GM21717 (cell line): ENCODE measurements at regions not wholly inside any gene's neighbourhood (a gene's known extent, or its start where the extent isn't known, plus 50 kb on each side); places are given as distances from the start of the nearest gene placed in this dataset.
"Not testable (repeated sequence)": the region's sequence is repeated elsewhere in the genome, so short reads cannot be mapped to it uniquely, and the experiment has no call there.

Experiments used
- ATAC-seq: cut with Tn5 transposase; IDR thresholded peaks from one replicate; pipeline ENCODE4 v1.9.1; 2021; ENCODE audit warnings: mild to moderate bottlenecking, moderate library complexity; ENCODE audit not compliant: unreplicated experiment

GRCh38 chr5:100693481-100693880 lies 158.3 kb downstream of the FAM174A start:
- ATAC-seq, result no peak

- no peak for ATAC-seq
Observed at GRCh38 chr5:100694100-100694499, 158.9 kb downstream of the FAM174A start.

GRCh38 chr5:100697970-100698369 lies 162.8 kb downstream of the FAM174A start:
- ATAC-seq, result no peak

GRCh38 chr5:100706776-100707175 lies 171.6 kb downstream of the FAM174A start:
- no peak for ATAC-seq

GRCh38 chr5:100708645-100709171 lies 173.5 kb downstream of the FAM174A start:
- no peak for ATAC-seq

- no peak for ATAC-seq
Observed at GRCh38 chr5:100709771-100710170, 174.6 kb downstream of the FAM174A start.

- ATAC-seq, result not testable (repeated sequence)
Observed at GRCh38 chr5:100714780-100715179, 179.6 kb downstream of the FAM174A start.

GRCh38 chr5:100722657-100723056 lies 180.4 kb downstream of the ST8SIA4 start:
- ATAC-seq, result no peak

GRCh38 chr5:100723229-100723628 lies 179.9 kb downstream of the ST8SIA4 start:
- ATAC-seq, result no peak

- no peak for ATAC-seq
Observed at GRCh38 chr5:100726116-100726515, 177.0 kb downstream of the ST8SIA4 start.

- ATAC-seq, result peak; percentile 99
Observed at GRCh38 chr5:100731768-100732167, 171.3 kb downstream of the ST8SIA4 start.

- peak; percentile 97 for ATAC-seq
Observed at GRCh38 chr5:100746730-100747129, 156.4 kb downstream of the ST8SIA4 start.

GRCh38 chr5:100749771-100750284 lies 153.3 kb downstream of the ST8SIA4 start:
- no peak for ATAC-seq

GRCh38 chr5:100755435-100755834 lies 147.6 kb downstream of the ST8SIA4 start:
- ATAC-seq, result no peak
